NB4 (cell line): ENCODE measurements at regions not wholly inside any gene's neighbourhood (a gene's known extent, or its start where the extent isn't known, plus 50 kb on each side); places are given as distances from the start of the nearest gene placed in this dataset.

ENCODE experiments used
- CTCF ChIP-seq: IDR thresholded peaks from one replicate; pipeline ENCODE4 v1.5.1; 2012; ENCODE audit warnings: low read depth, low read length
- POLR2A ChIP-seq: IDR thresholded peaks from 2 replicates; pipeline ENCODE4 v1.6.1; 2011; ENCODE audit warnings: mild to moderate bottlenecking; ENCODE audit not compliant: insufficient read length; ENCODE audit errors: extremely low read depth
- TF ChIP-seq, protein P1 (sequence below): IDR thresholded peaks from 2 replicates; pipeline ENCODE4 v1.6.1; 2011; ENCODE audit warnings: low read depth, low read length

DNA sequence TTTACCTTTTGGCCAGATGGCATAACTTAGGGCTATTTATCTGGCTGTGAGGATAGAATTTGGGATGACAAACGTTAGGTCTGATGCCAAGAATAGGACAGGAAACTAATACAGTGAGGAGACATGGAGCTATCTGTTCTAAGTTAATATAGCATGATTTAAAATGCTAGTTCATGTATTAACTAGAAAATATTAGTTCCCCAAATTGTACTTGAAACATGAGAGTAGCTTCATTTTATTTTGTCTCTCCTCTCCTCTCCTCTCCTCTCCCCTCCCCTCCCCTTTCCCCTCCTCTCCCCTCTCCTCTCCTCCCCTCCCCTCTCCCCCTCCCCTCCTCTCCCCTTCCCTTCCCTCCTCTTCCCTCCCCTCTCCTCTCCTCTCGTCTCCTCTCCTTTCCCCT lies 101.1 kb upstream of the MYO16 start:
- no peak for TF ChIP-seq CTCF
- TF ChIP-seq POLR2A, result no peak
- TF ChIP-seq, protein P1, sequence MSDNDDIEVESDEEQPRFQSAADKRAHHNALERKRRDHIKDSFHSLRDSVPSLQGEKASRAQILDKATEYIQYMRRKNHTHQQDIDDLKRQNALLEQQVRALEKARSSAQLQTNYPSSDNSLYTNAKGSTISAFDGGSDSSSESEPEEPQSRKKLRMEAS, result no peak
